GM12872 (cell line): ENCODE measurements at regions not wholly inside any gene's neighbourhood (a gene's known extent, or its start where the extent isn't known, plus 50 kb on each side); places are given as distances from the start of the nearest gene placed in this dataset.

Experiments used
- TF ChIP-seq, protein P1 (sequence below): IDR thresholded peaks from 3 replicates; pipeline ENCODE4 v1.5.1; 2011; ENCODE audit warnings: low read depth, mild to moderate bottlenecking, low read length, moderate library complexity; ENCODE audit not compliant: insufficient read depth

DNA sequence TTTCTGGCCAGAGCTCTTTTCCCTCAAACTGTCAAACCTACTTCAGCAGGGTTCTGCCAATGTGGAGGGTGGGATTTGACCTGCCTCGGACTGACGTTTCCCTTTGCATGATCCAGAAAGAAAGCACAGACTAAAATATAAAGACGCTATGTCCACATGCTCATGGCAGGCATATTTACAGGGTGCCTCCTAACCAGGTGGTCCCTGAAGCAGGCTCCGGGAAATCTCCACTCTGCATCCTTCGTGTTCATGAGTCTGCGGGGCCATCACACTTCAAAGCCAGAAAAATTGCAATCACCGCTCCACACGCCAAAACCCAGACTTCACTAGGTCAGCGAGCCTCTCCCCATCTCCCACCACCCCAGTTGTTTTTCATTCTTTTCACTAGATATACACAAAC, 143.3 kb upstream of the IGF1R start:
- TF ChIP-seq, protein P1, sequence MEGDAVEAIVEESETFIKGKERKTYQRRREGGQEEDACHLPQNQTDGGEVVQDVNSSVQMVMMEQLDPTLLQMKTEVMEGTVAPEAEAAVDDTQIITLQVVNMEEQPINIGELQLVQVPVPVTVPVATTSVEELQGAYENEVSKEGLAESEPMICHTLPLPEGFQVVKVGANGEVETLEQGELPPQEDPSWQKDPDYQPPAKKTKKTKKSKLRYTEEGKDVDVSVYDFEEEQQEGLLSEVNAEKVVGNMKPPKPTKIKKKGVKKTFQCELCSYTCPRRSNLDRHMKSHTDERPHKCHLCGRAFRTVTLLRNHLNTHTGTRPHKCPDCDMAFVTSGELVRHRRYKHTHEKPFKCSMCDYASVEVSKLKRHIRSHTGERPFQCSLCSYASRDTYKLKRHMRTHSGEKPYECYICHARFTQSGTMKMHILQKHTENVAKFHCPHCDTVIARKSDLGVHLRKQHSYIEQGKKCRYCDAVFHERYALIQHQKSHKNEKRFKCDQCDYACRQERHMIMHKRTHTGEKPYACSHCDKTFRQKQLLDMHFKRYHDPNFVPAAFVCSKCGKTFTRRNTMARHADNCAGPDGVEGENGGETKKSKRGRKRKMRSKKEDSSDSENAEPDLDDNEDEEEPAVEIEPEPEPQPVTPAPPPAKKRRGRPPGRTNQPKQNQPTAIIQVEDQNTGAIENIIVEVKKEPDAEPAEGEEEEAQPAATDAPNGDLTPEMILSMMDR, result no peak

DNA sequence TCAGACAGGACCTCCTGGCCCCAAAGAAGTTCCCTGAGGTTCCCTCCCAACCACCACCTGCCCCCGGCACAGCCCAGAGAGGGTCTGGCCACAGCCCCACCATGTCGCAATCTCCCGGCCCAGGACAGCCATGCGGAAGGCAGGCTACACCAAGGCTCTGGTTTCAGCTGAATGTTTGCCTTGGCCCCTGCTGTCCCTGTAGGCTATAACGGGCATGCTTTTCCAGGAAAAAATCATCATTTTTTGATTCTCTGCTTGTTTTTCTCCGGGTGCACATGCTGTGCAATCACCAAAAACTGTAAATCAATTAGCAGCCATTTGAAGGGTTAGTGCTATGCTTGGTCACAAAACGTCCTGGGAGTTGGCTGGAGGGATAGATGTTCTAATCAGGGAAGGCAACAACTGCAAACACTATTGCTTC, 142.7 kb upstream of the IGF1R start:
- TF ChIP-seq, protein P1, result no peak

DNA sequence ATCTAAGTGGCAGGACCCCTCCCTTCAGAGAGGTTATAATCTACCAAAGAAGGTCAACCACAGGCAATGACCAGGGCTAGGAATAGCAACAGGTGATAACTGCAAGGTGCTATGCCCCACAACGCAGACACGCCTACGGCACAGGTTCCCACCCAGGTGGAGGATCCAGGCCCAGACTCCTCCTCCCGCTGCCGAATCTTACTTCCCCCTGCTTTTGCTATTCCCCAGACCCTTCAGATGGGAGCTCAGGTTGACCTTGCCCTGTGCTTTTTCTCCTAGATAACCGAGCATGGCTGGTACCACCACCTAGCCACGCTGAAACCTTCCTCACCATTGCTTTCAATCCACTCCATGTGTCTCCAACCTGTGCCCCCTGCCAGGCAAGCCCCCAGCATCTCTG, 142.2 kb upstream of the IGF1R start:
- TF ChIP-seq, protein P1, result no peak

DNA sequence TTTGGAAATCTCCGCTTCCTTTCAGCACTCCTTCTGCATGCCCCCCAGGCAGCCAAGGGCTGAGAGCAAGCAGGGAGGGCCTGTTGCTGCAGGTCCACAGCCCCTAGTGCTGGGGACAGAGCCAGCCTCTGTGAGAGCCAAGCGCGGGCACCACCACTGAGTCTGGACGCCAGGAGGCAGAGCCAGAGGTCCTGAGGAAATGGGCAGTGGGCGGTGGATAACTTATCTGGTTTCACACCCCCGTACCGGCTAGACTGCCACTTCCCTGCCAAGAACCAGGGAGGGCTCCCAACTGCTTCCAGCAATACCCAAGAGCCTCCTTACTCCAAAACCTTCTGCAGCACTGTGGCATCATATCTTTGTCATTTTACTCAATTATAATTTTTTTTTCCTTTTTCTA, 141.6 kb upstream of the IGF1R start:
- TF ChIP-seq, protein P1, result no peak

DNA sequence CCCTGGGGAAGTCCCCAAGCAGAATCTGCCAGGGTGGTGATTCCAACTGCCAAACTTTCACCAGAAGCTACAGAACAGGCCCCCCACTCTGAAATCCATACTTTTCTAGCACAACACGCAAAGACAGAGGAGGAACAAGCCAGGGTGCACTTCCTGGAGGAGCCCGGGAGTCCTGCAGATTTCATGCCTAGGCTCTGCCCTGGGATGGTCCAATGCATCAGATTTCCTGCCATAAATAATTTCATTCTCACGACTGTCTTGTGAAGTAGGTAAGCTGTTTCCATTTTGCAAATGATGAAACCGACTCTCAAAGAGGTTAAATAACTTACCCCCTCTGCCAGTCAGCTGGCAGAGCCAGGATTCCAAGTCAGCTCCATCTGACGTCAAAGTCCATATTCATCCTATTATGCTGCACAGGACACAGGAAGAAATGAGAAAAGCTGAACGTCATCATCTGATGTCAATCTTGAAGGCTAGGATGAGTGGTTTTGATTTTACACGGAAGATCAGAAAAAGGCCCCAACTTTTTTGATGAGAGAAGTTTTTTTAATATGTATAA, 134.8 kb upstream of the IGF1R start:
- TF ChIP-seq, protein P1, result no peak

DNA sequence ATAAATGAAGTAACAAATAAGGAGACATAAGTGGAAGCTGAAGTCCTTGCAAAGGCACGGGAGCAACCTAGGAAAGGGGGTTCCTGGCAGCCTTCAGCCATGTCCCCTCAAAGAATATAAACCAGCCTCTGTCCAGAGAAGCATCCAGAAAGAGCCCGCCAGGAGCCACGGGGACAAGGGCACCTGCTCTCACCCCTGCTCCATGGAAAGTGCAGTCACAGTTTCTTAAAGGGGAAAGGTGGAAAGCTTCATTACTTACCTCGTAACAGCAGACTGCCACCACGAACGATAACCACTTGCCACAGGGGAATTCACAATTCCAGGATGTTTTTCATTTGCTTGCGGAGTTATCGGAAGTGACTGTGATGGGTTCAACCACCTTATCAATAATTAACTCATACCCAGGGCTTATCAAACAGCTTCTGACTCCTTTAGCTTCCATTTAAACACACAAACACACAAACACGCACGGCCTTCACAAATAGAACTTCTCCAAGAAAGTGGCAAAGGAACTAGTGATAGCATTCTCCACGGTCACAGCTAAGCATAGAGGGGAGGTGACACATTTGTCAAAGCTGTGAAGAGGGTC, 134.2 kb upstream of the IGF1R start:
- TF ChIP-seq, protein P1, result no peak

DNA sequence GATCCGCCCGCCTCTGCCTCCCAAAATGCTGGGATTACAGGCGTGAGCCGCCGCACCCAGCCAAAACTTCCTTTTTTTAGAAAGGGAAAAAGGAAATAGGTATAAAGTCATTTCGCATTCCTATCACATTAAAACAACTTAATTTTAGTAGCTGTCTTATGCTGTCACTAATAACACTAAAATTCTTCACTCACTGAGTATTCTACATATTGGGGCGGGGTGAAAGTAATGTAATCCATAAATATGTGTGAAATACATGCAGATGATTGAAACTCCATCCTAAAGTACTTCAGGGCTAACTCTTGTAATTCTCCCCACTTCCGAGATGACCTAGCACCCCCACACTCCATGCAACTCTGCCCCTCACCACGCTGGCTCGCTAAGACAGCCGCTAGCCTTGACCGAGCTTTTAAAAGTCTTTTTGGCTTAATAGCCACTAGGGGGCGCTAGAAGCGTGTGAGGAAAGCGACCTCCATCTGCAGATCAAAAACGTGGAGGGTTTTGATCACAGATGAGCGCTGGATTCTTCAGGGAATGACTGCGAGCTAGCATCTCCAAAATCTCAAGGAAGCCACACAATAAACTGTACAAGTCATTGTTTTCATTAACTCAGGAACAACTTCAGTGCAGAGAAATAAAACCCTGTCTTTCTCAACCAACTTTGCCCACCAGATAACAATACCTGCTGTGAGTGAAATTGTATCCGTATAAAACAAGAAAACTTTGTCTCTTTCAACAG, 129.3 kb upstream of the IGF1R start:
- TF ChIP-seq, protein P1, result peak; percentile 74
